HG03064 (cell line): ENCODE measurements at regions not wholly inside any gene's neighbourhood (a gene's known extent, or its start where the extent isn't known, plus 50 kb on each side); places are given as distances from the start of the nearest gene placed in this dataset.

Experiments used
- ATAC-seq: cut with Tn5 transposase; IDR thresholded peaks from one replicate; pipeline ENCODE4 v1.9.1; 2021; ENCODE audit warnings: low read depth; ENCODE audit not compliant: unreplicated experiment

DNA sequence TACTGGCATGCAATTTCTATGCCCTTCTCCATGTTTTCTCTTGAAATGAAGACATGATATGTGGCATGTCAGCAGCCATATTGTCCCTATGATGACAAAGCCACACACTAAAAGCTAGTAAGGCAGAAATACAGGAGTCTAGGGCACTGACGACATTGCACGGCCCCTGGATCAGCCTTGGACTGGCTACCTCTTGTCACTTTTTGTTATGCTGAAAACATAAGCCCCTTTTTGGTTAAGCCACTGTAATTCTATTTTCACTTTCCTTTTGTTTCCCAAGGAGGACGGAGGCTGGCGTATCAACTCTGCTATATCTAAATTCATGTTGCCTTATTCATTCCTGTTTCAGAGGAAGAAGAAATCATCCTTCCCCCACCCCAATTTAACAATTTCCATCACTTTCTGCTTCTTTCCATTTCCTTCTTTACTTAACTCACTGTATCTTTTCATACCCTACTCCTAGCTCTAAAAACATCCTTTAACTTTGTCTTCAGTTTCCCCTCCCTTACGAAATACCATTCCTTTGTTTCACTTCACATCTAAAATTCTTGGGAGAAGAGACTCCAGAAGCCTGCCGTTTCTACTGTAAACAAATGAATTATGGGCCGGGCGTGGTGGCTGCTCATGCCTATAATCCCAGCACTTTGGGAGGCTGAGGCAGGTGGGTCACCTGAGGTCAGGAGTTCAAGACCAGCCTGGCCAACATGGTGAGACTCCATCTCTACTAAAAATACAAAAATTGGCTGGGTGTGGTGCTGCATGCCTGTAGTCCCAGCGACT lies 364.1 kb downstream of the PCNX1 start:
- no peak for ATAC-seq

DNA sequence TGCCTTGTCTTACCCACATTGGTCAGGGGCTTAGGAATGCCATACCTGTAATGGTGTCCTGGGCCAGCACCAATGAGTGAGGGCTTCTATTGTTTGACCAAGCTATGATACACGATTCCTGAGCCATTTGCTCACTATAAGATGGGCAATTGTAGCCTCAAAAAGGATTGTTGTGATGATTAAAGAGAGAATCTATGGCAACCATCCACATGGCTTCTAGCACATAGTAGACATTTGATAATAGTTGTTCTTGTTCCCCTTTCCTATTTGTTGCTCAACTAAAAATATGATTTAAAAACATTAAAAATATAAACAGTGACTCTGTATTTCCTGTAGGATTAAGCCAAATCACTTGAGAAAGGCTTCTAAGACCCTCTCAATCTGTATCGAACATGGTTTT lies 366.1 kb downstream of the PCNX1 start:
- no peak for ATAC-seq

DNA sequence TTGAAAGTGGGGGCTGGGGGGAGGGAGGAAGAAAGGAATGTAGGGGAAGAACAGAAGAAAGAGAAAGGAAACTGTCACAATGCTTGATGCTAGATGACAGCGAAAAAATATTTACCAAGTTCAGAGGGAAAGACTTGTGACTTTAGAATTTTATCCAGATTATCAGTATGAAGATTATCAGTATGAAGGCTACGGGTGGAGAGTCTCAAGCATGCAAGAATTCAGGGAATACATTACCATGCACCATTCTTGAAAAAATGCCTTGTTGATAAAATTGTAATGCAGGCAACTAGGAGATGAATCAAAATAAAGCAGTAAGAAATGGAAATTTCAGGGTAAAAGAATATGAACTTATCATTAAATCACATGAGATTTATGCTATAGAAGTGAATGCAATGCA lies 376.8 kb downstream of the PCNX1 start:
- ATAC-seq = no peak

DNA sequence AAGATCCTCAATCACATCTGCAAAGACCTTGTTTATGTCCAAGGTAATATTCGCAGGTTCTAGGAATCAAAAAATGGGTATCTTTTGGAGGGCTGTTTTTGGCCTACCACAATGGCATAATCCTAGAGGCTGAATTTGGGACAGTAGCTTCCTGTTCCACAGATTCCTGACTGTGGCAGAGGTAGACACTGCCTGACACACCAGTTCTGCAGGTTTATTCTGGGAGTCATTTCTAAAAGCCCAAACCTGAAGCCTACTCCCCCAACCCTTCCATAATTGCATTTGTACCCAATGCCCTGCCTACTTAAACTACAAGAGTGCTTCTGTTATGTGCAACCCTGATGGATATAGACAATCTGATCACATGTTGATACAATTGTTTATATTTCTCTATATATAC lies 378.9 kb downstream of the PCNX1 start:
- no peak for ATAC-seq

GRCh38 chr14:71287567-71287966 lies 380.3 kb downstream of the PCNX1 start:
- ATAC-seq = no peak

GRCh38 chr14:71289536-71289935 lies 382.3 kb downstream of the PCNX1 start:
- ATAC-seq = no peak

- no peak for ATAC-seq
Observed at GRCh38 chr14:71290301-71290700, 383.0 kb downstream of the PCNX1 start.

DNA sequence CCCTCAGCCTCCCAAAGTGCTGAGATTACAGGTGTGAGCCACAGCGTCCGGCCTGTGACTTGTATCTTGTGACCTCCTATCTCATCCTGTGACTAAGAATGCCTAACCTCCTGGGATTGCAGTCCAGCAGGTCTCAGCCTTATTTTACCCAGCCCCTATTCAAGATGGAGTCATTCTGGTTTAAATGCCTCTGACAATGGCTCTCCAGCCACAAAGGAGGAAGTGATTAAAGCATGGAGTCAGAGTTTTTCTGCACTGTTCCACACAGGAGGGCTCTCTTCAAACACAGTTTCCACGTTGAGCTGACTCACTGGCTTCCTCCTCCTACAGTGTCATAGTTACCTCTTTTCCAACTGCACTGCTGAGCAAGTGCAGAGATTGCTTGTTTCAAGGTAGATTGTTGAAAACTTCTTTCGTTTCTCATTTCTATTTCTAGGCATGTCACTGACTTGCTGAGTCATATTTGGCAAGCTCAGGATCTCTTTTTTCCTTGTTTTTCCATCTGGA lies 383.8 kb downstream of the PCNX1 start:
- ATAC-seq = peak; percentile 61

GRCh38 chr14:71296184-71296583 lies 388.9 kb downstream of the PCNX1 start:
- ATAC-seq = no peak

DNA sequence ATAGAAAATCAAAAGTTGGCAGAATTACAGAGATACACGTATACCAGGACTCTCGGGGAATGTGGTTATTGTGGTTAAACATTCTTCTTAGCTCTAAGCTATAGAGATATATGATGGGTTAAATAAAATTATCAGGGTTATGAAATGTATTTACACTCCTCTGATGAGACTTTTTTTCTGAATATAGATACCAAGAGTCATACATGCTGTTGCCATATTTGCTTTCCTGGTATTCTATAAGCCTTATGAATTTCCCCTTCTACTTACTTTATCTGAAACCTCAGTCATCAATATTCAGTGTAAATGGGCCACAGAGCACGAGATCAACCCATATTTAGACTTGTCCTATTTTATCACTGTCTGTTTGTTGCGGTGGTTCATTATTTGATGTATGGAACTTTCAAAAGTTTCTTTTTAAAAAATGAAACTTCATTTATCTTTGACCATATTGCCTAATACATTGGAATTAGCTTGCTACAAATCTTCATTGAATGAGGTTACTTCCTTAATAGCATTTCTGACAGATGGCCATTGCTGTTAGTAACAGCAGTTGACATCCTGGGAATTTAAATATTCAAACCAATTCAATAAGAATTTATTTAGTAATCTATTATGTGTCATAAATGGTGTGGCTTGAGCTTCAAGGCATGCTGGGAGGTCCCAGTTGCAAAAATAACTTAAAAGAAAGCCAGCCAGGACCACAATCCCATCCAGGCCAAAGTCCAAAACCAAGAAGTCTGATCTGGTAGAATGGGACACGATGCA lies 393.5 kb downstream of the PCNX1 start:
- ATAC-seq = no peak

DNA sequence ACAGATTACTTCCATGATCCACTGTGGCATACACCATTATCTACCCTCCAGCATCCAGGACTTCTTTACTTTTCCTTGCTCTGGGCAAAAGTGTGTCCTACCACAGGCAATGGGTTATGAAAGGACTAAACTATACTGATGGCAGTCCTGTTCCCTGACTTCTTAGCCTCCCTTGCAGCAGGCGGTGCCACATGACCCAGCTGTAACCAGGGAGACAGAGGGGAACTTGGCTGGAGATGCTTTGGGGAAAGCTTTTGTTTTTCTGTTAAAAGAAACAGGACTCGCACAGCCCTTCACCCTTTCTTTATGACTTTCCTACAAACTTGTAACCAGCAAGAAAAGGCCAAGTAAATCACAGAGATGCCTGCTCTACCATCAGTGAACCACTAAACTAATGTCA lies 394.4 kb downstream of the PCNX1 start:
- ATAC-seq = no peak

- ATAC-seq = no peak
Observed at GRCh38 chr14:71304690-71305089, 397.4 kb downstream of the PCNX1 start.

GRCh38 chr14:71308671-71309070 lies 401.4 kb downstream of the PCNX1 start:
- no peak for ATAC-seq

DNA sequence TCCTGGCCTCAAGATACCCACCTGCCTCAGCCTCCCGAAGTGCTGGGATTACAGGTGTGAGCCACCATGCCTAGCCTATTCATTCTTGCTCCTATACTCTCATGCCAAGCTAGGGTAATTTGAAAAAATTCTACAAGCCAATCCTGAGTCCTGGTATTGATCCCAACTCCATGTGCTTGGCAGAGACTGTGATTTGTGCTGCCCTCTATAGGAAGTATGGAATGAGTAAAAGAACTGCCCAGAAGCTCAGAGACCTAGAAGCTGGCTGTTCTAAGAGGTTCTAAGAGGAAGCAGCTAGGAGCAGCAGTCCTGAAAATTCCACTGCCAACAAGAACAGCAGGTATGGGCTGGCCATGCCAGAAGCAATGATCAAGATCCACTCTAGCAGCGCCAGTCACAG lies 402.5 kb downstream of the PCNX1 start:
- ATAC-seq = no peak

DNA sequence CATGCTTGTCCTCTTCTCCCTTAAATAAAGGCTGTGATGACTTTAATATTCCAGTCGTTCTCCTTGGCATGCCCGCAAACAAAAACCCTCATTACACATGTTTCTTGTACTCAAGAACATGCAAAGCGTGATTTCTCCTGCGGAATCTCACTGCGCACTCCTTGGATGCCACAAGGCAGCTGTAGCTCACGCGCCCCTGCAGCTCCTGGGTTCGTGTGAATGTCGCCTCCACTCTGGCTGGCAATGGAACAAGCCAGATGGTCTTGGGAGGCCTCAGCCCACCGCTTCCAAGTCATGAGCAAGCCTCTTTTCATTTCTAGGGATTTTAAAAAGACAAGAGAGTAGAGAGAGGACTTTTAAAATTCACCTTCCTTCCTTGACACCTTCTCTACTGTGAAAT lies 403.8 kb downstream of the PCNX1 start:
- ATAC-seq = no peak

DNA sequence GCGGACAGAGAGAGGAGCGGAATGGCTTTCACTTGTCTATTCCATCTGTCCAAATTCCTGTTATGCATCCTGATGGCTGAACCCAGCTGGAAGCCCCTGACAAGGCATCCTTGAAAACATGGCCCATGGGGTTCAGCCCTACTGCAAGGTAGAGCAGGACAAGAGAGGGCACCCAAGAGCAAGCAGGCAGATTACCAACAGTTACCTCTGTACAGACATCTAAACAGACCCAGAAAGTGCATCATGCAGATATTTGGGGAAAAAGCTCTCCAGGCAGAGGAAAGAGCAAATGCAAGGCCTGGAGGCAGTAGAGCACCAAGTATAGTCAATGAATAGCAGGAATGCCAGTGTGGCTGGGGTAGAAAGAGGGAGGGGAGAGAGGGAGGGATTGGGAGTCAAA lies 407.5 kb downstream of the PCNX1 start:
- no peak for ATAC-seq

GRCh38 chr14:71317385-71318096 lies 410.3 kb downstream of the PCNX1 start:
- no peak for ATAC-seq

DNA sequence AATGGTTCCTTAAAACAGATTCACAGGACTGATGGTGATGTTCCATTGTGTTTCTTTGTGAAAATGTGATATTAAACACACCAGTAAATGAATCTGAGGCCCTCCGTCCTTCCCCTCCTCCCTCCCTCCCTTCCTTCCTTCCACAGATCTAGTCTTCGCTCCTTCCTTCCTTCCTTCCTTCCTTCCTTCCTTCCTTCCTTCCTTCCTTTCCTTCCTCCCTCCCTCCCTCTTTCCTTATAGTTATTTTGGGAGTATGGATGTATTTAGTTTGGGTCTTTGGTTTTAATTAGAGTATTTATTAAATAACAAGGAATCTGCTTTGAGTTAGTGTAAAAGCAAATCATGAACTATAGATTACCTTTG lies 410.8 kb downstream of the PCNX1 start:
- ATAC-seq = no peak

DNA sequence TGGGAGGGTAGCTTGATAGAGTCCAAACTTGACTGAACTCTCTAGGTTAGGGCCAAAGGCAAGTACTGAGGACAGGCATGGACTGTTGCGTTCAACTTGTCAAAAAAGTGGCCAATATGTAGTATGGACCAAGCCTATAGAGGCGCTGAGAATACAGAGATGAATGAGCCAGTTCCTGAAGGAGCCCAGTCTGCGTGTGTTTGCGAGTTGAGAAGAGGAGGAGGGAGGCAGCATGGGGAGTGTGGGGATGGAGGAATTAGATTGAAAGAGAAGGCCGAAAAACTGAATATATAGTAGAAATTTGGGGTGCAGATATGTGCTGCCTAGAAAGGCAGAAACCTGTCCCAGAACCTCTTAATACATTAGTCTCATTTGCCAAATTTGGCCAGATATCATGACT lies 412.4 kb downstream of the PCNX1 start:
- peak; percentile 1 for ATAC-seq

- peak; percentile 74 for ATAC-seq
Observed at GRCh38 chr14:71320107-71320733, 413.0 kb downstream of the PCNX1 start, which contains the start of gene SIPA1L1. TSS of gene SIPA1L1 (plus strand) at chr14:71320476.
